Tibial artery (tissue), 4 donors: ENCODE measurements at regions not wholly inside any gene's neighbourhood (a gene's known extent, or its start where the extent isn't known, plus 50 kb on each side); places are given as distances from the start of the nearest gene placed in this dataset.

Source experiments
- DNase-seq, 2 donors: peaks; one replicate each; pipeline ENCODE4 v3.0.0-alpha.2; 2019
- H3K27ac ChIP-seq, 2 donors: fragments of 200-600 bp; sonication (generic) in 1 of 2; 1 replicate in 1 of 2; 2 replicates in 1 of 2; pipeline ENCODE4 v1.5.1; 2018 to 2019; ENCODE audit warnings: mild to moderate bottlenecking in 1 of 2
- H3K27me3 ChIP-seq, 2 donors: fragments of 200-600 bp; sonication (generic) in 1 of 2; one replicate each; pipeline versions ENCODE4 v1.5.1 to v1.6.0; 2016 to 2019
- H3K36me3 ChIP-seq, 3 donors: fragments of 200-600 bp; sonication (generic) in 2 of 3; one replicate each; pipeline ENCODE4 v1.5.1; 2016 to 2019; ENCODE audit warnings: mild to moderate bottlenecking in 2 of 3
- H3K4me1 ChIP-seq, 4 donors: fragments of 200-600 bp; sonication (generic) in 2 of 4; 1 replicate in 3 of 4; 2 replicates in 1 of 4; pipeline ENCODE4 v1.5.1; 2016 to 2019
- H3K4me3 ChIP-seq, 2 donors: fragments of 200-600 bp; sonication (generic) in 1 of 2; 1 replicate in 1 of 2; 2 replicates in 1 of 2; pipeline ENCODE4 v1.5.1; 2018 to 2019; ENCODE audit warnings: mild to moderate bottlenecking in 2 of 2
- H3K9me3 ChIP-seq, 3 donors: fragments of 200-600 bp; sonication (generic) in 1 of 3; one replicate each; pipeline ENCODE4 v1.5.1; 2016 to 2019
- intact Hi-C: fragments of 100-400 bp; cut with DNase I; formaldehyde crosslinking; loops from one replicate; pipeline ENCODE4 v1.15.0; 2023; ENCODE audit warnings: low total_unique reads
- TF ChIP-seq, protein P1 (sequence below), 2 experiments: fragments of 200-600 bp in 1 of 2; fragments of 450-650 bp in 1 of 2; IDR thresholded peaks; one replicate each; pipeline ENCODE4 v1.5.1; 2017 to 2019; ENCODE audit warnings: antibody characterized with exemption in 2 of 2, mild to moderate bottlenecking in 1 of 2, moderate library complexity in 1 of 2

DNA sequence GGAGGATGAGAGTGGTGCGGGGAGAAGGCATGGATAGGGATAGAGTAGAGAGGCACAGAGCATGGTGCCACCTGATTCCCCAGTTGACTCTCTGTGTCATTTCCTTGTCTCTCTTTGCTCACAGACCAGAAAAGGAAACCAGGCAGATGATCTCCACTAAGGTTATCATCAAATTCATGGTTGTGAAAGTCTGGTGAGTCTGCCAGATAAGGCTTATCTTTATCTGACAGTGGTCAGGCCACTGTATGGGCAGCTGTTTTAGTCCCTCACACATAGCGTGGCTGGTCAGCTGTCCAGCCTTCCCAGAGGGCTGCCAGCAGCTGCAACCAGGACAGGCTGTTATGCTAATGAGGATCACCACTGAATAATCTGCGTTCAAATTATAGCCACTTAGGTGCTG is 99.0 kb downstream of the ADRA2A start:
- TF ChIP-seq, protein P1, sequence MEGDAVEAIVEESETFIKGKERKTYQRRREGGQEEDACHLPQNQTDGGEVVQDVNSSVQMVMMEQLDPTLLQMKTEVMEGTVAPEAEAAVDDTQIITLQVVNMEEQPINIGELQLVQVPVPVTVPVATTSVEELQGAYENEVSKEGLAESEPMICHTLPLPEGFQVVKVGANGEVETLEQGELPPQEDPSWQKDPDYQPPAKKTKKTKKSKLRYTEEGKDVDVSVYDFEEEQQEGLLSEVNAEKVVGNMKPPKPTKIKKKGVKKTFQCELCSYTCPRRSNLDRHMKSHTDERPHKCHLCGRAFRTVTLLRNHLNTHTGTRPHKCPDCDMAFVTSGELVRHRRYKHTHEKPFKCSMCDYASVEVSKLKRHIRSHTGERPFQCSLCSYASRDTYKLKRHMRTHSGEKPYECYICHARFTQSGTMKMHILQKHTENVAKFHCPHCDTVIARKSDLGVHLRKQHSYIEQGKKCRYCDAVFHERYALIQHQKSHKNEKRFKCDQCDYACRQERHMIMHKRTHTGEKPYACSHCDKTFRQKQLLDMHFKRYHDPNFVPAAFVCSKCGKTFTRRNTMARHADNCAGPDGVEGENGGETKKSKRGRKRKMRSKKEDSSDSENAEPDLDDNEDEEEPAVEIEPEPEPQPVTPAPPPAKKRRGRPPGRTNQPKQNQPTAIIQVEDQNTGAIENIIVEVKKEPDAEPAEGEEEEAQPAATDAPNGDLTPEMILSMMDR (IDR thresholded peaks at IDR 0.05) = no peak
- no peaks in the 10 kb centered on the region for H3K9me3 ChIP-seq
- H3K27ac ChIP-seq = no peak overlapping the region
- no peaks in the 10 kb centered on the region for H3K36me3 ChIP-seq
- no peak overlapping the region for H3K4me3 ChIP-seq
- H3K4me1 ChIP-seq = no peaks in the 10 kb centered on the region
- H3K27me3 ChIP-seq = no peaks in the 10 kb centered on the region
- intact Hi-C loops = no loop called here
- no peak for DNase-seq

GRCh38 chr10:111177379-111177778 is 100.5 kb downstream of the ADRA2A start:
- Histone ChIP-seq H3K4me3 (no peak overlapping the region), H3K36me3 (no peaks in the 10 kb centered on the region), H3K4me1 (no peaks in the 10 kb centered on the region), H3K27me3 (no peaks in the 10 kb centered on the region), H3K27ac (no peak overlapping the region), H3K9me3 (no peaks in the 10 kb centered on the region)
- intact Hi-C loops = no loop called here
- TF ChIP-seq, protein P1 (IDR thresholded peaks at IDR 0.05) = no peak
- DNase-seq = no peak

DNA sequence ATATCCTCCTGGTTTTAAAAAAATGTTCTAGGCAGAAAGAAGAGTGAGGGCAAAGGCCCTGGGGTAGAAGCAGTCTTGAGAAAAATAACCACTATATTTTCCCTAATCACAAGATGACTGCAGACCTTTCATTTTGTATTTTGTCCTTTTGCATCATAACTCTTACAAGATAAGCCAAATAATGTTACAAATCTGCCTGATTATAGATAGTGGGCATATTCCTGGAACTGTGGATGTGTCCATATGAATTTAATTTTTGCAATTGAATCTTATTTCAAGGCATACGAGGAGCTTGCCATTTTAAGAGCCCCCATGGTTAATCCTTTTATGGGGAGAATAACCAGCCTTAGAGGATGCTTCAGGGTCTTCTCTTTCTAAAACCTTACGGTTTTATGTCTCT is 102.7 kb downstream of the ADRA2A start:
- DNase-seq = no peak
- Histone ChIP-seq H3K4me3 (no peak overlapping the region), H3K27me3 (no peaks in the 10 kb centered on the region), H3K27ac (no peak overlapping the region), H3K36me3 (no peaks in the 10 kb centered on the region), H3K9me3 (no peaks in the 10 kb centered on the region), H3K4me1 (no peaks in the 10 kb centered on the region)
- TF ChIP-seq, protein P1 (IDR thresholded peaks at IDR 0.05) = no peak
- intact Hi-C loops = no loop called here

DNA sequence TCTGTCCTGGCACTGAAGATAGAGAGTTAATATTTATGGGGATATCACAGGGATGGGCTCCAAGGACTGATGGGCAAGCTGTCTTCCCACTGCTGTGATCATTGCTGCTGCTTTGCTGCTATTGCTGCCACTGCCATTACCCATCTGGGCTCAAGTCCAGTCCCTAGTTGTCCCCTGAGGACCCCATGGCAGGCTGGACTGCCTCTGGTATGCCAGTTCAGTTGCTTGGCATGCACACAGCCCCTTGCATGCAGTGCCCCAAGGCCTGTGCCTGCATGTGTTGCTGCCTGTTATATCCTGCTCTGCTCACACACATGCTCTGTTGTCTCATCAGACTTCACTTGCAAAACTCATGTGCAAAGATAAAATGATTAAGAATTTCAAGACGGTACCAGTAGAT is 109.5 kb downstream of the ADRA2A start:
- Histone ChIP-seq H3K4me1 (no peaks in the 10 kb centered on the region), H3K27me3 (no peaks in the 10 kb centered on the region), H3K27ac (no peak overlapping the region), H3K9me3 (no peaks in the 10 kb centered on the region), H3K4me3 (no peak overlapping the region), H3K36me3 (no peaks in the 10 kb centered on the region)
- intact Hi-C loops = no loop called here
- DNase-seq = no peak
- TF ChIP-seq, protein P1 (IDR thresholded peaks at IDR 0.05) = no peak

DNA sequence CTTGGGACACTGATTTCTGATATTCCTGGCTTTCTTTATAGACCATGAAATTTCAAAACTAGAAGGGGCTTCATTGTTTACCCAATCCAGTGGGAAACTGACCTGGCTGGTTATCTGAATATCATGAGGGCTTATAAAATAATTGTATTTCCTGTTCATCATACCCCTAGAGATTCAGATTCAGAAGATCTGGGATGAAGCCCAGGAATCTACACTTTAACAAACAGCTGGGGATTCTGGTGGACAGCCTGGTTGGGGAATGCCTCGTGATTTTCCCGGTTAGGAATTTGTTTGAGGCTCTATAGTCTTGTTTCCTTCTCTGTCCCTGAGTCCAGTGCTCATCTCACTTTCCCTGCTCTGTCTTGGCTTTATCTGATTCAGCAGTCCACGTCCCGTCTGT is 110.3 kb downstream of the ADRA2A start:
- TF ChIP-seq, protein P1 (IDR thresholded peaks at IDR 0.05) = no peak
- no peaks in the 10 kb centered on the region for H3K9me3 ChIP-seq
- no peak overlapping the region for H3K27ac ChIP-seq
- intact Hi-C loops = no loop called here
- no peaks in the 10 kb centered on the region for H3K27me3 ChIP-seq
- no peaks in the 10 kb centered on the region for H3K4me1 ChIP-seq
- H3K4me3 ChIP-seq = no peak overlapping the region
- H3K36me3 ChIP-seq = no peaks in the 10 kb centered on the region
- DNase-seq = no peak

DNA sequence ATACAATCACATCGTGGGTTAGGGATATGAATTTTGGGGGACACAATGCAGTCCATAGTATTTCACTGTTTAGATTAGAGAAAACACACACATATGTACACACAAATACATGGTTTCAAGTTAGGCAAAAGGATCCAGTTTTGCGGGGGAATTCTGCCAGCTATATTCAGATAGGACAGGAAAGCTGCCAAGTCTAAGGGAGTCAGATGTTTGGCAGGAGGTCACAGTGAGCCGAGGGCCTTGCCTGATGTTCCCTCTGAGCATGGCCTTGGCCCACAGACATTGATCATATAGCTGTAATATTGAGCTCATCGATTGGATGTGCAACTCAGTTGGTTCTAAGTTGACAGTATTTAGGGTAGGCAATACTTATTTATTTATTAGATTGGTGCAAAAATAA is 122.8 kb downstream of the ADRA2A start:
- TF ChIP-seq, protein P1 (IDR thresholded peaks at IDR 0.05) = no peak
- H3K4me1 ChIP-seq = no peaks in the 10 kb centered on the region
- no peak for DNase-seq
- H3K27ac ChIP-seq = no peak overlapping the region
- H3K36me3 ChIP-seq = no peaks in the 10 kb centered on the region
- peaks cover 0 to 11% (median 0%) of the 10 kb centered on the region in 3 donors for H3K9me3 ChIP-seq
- intact Hi-C loops = no loop called here
- no peak overlapping the region for H3K4me3 ChIP-seq
- H3K27me3 ChIP-seq = no peaks in the 10 kb centered on the region
